ENCODE measurements at regions not wholly inside any gene's neighbourhood (a gene's known extent, or its start where the extent isn't known, plus 50 kb on each side); places are given as distances from the start of the nearest gene placed in this dataset.

DNA sequence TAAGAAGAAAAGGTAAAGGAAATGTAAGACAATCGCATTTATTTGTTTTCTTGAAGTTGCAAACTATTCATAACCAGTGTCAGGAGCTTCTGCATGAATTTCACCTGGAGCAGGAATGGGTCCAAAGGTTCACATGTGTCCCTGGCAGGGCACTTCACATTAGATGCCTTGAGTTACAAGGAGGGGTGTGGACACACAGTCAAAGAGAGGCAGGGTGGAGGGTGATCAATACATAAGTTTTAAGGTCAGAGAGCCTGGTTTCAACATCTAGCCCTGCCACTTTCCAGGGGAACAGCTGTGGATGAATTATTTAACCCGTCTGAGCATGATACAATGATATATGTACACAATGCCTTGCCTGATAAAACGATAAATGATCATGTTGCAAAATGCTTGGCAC lies 321.4 kb downstream of the CYP26B1 start:
- Histone ChIP-seq H3K27me3 (no peaks in the 10 kb centered on the region), H3K9ac (no peak overlapping the region), H3K4me2 (no peak overlapping the region), H3K79me2 (ENCODE audit: low read depth) (no peaks in the 10 kb centered on the region), H3F3A (ENCODE audit: low read depth) (no peaks in the 10 kb centered on the region), H3K9me3 (ENCODE audit: low read depth) (peaks cover 4% of the 10 kb centered on the region), H3K4me3 (no peak overlapping the region), H3K4me1 (no peaks in the 10 kb centered on the region), H2AFZ (replicated peaks) (no peak overlapping the region), H4K20me1 (ENCODE audit: low read depth) (no peaks in the 10 kb centered on the region), H3K27ac (no peak overlapping the region), H3K36me3 (no peaks in the 10 kb centered on the region)
- Mint-ChIP-seq H3K36me3 (no peaks in the 10 kb centered on the region), H3K27me3 (ENCODE audit: insufficient read depth, low read depth) (no peaks in the 10 kb centered on the region), H3K27ac (no peak overlapping the region), H3K9me3 (peaks cover 2% of the 10 kb centered on the region), H3K4me1 (peaks cover 3% of the 10 kb centered on the region), H3K4me3 (no peak overlapping the region)
- DNase-seq (ENCODE audit: low spot score), result no peak
- TF ChIP-seq, protein P1, sequence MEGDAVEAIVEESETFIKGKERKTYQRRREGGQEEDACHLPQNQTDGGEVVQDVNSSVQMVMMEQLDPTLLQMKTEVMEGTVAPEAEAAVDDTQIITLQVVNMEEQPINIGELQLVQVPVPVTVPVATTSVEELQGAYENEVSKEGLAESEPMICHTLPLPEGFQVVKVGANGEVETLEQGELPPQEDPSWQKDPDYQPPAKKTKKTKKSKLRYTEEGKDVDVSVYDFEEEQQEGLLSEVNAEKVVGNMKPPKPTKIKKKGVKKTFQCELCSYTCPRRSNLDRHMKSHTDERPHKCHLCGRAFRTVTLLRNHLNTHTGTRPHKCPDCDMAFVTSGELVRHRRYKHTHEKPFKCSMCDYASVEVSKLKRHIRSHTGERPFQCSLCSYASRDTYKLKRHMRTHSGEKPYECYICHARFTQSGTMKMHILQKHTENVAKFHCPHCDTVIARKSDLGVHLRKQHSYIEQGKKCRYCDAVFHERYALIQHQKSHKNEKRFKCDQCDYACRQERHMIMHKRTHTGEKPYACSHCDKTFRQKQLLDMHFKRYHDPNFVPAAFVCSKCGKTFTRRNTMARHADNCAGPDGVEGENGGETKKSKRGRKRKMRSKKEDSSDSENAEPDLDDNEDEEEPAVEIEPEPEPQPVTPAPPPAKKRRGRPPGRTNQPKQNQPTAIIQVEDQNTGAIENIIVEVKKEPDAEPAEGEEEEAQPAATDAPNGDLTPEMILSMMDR (IDR thresholded peaks at IDR 0.05), result no peak
- TF ChIP-seq EZH2phosphoT487 (IDR thresholded peaks at IDR 0.05) (no peak), EZH2 (IDR thresholded peaks at IDR 0.05) (no peak)

DNA sequence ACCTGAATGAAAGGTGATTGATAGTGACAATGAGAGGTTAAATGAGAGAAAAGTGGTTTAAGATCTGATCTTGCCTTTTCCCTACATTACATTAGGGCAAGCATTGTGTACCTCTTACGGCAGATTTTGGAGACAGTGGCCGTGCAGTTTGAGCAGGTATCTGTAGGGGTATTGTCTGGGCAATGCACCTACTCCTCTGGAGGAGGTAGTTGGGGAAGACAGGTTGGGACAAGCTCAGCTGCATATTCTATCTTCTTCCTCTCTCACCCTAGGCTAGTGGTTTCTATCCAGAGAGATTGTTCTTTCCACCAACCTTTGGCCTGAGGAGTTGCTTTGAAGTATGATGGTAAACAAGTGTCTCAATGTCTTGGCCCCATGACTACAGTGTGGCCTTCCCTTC lies 323.2 kb downstream of the CYP26B1 start:
- H3K4me3 ChIP-seq, result no peak overlapping the region
- H3F3A ChIP-seq (ENCODE audit: low read depth), result no peaks in the 10 kb centered on the region
- H3K27me3 ChIP-seq, result no peaks in the 10 kb centered on the region
- H2AFZ ChIP-seq (replicated peaks), result no peak overlapping the region
- H3K4me1 ChIP-seq, result no peaks in the 10 kb centered on the region
- no peaks in the 10 kb centered on the region for H3K36me3 ChIP-seq
- Mint-ChIP-seq H3K36me3 (no peaks in the 10 kb centered on the region), H3K9me3 (peaks cover 2% of the 10 kb centered on the region), H3K4me1 (no peaks in the 10 kb centered on the region), H3K4me3 (no peak overlapping the region), H3K27ac (no peak overlapping the region), H3K27me3 (ENCODE audit: insufficient read depth, low read depth) (no peaks in the 10 kb centered on the region)
- peaks cover 4% of the 10 kb centered on the region for H3K9me3 ChIP-seq (ENCODE audit: low read depth)
- no peak overlapping the region for H3K4me2 ChIP-seq
- H3K9ac ChIP-seq, result no peak overlapping the region
- no peaks in the 10 kb centered on the region for H3K79me2 ChIP-seq (ENCODE audit: low read depth)
- TF ChIP-seq EZH2phosphoT487 (IDR thresholded peaks at IDR 0.05) (no peak), EZH2 (IDR thresholded peaks at IDR 0.05) (no peak)
- TF ChIP-seq, protein P1 (IDR thresholded peaks at IDR 0.05), result no peak
- H4K20me1 ChIP-seq (ENCODE audit: low read depth), result no peaks in the 10 kb centered on the region
- H3K27ac ChIP-seq, result no peak overlapping the region
- no peak for DNase-seq (ENCODE audit: low spot score)

DNA sequence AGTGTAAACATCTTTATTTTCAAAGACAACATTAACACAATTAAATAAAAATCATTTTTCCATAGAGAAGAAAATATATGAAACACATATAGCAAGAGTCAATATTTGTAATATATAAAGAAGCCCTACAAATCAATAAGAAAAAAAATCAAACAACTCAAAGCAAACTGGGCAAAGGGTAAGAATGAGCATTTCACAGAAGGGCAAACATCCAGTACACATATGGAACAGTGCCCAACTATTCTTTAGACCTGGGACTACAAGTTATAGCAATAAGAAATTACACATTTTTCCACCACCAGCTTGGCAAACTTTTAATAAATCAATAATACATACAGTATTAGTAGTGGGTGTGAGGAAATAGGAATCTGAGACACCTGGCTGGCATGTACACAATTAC lies 324.1 kb downstream of the CYP26B1 start:
- Mint-ChIP-seq H3K27me3 (ENCODE audit: insufficient read depth, low read depth) (no peaks in the 10 kb centered on the region), H3K4me1 (no peaks in the 10 kb centered on the region), H3K9me3 (peaks cover 2% of the 10 kb centered on the region), H3K4me3 (no peak overlapping the region), H3K27ac (no peak overlapping the region), H3K36me3 (no peaks in the 10 kb centered on the region)
- Histone ChIP-seq H2AFZ (replicated peaks) (no peak overlapping the region), H4K20me1 (ENCODE audit: low read depth) (no peaks in the 10 kb centered on the region), H3K4me2 (no peak overlapping the region), H3F3A (ENCODE audit: low read depth) (no peaks in the 10 kb centered on the region), H3K27me3 (no peaks in the 10 kb centered on the region), H3K4me3 (no peak overlapping the region), H3K27ac (no peak overlapping the region), H3K9me3 (ENCODE audit: low read depth) (peaks cover 4% of the 10 kb centered on the region), H3K79me2 (ENCODE audit: low read depth) (no peaks in the 10 kb centered on the region), H3K9ac (no peak overlapping the region), H3K4me1 (no peaks in the 10 kb centered on the region), H3K36me3 (no peaks in the 10 kb centered on the region)
- no peak for DNase-seq (ENCODE audit: low spot score)
- TF ChIP-seq, protein P1 (IDR thresholded peaks at IDR 0.05), result no peak
- TF ChIP-seq EZH2phosphoT487 (IDR thresholded peaks at IDR 0.05), result no peak
- TF ChIP-seq EZH2 (IDR thresholded peaks at IDR 0.05), result no peak

Data from neural progenitor cell (in vitro differentiated cells).